CD4-positive, alpha-beta T cell treated with Interleukin-10 for 1 hour (primary cell): ENCODE measurements at regions not wholly inside any gene's neighbourhood (a gene's known extent, or its start where the extent isn't known, plus 50 kb on each side); places are given as distances from the start of the nearest gene placed in this dataset.
"Not testable (repeated sequence)": the region's sequence is repeated elsewhere in the genome, so short reads cannot be mapped to it uniquely, and the experiment has no call there.

Experiments used
- DNase-seq: peaks from one replicate; pipeline ENCODE4 v3.0.0-alpha.2; 2020

- DNase-seq = no peak
Measured at GRCh38 chr1:70827030-70827429, 220.6 kb downstream of the PTGER3 start.

GRCh38 chr1:70828177-70828576 lies 219.4 kb downstream of the PTGER3 start:
- no peak for DNase-seq

- not testable (repeated sequence) for DNase-seq
Measured at GRCh38 chr1:70834365-70834764, 213.3 kb downstream of the PTGER3 start.

- DNase-seq = no peak
Measured at GRCh38 chr1:70836456-70836855, 211.2 kb downstream of the PTGER3 start.

- DNase-seq = no peak
Measured at GRCh38 chr1:70840260-70840953, 207.2 kb downstream of the PTGER3 start.

- DNase-seq = no peak
Measured at GRCh38 chr1:70842562-70842961, 205.1 kb downstream of the PTGER3 start.

- no peak for DNase-seq
Measured at GRCh38 chr1:70843452-70843851, 204.2 kb downstream of the PTGER3 start.

- no peak for DNase-seq
Measured at GRCh38 chr1:70847013-70847412, 200.6 kb downstream of the PTGER3 start.

GRCh38 chr1:70855203-70855602 lies 192.4 kb downstream of the PTGER3 start:
- no peak for DNase-seq

- no peak for DNase-seq
Measured at GRCh38 chr1:70856201-70856600, 191.4 kb downstream of the PTGER3 start.

- no peak for DNase-seq
Measured at GRCh38 chr1:70863239-70863638, 184.4 kb downstream of the PTGER3 start.

- DNase-seq = no peak
Measured at GRCh38 chr1:70864302-70864701, 183.3 kb downstream of the PTGER3 start.

GRCh38 chr1:70866542-70867264 lies 180.9 kb downstream of the PTGER3 start:
- DNase-seq = no peak

GRCh38 chr1:70871790-70872189 lies 175.8 kb downstream of the PTGER3 start:
- no peak for DNase-seq

- no peak for DNase-seq
Measured at GRCh38 chr1:70874063-70874462, 173.6 kb downstream of the PTGER3 start.

GRCh38 chr1:70874818-70875217 lies 172.8 kb downstream of the PTGER3 start:
- DNase-seq = no peak

- DNase-seq = no peak
Measured at GRCh38 chr1:70877343-70877742, 170.3 kb downstream of the PTGER3 start.

GRCh38 chr1:70887936-70888335 lies 159.7 kb downstream of the PTGER3 start:
- no peak for DNase-seq

- DNase-seq = no peak
Measured at GRCh38 chr1:70888722-70889121, 158.9 kb downstream of the PTGER3 start.

GRCh38 chr1:70890408-70890807 lies 157.2 kb downstream of the PTGER3 start:
- no peak for DNase-seq

- no peak for DNase-seq
Measured at GRCh38 chr1:70891051-70891843, 156.4 kb downstream of the PTGER3 start.

GRCh38 chr1:70892140-70892539 lies 155.5 kb downstream of the PTGER3 start:
- no peak for DNase-seq

- DNase-seq = no peak
Measured at GRCh38 chr1:70892930-70893329, 154.7 kb downstream of the PTGER3 start.

- DNase-seq = no peak
Measured at GRCh38 chr1:70893381-70893780, 154.2 kb downstream of the PTGER3 start.
